ENCODE measurements at regions not wholly inside any gene's neighbourhood (a gene's known extent, or its start where the extent isn't known, plus 50 kb on each side); places are given as distances from the start of the nearest gene placed in this dataset.

DNA sequence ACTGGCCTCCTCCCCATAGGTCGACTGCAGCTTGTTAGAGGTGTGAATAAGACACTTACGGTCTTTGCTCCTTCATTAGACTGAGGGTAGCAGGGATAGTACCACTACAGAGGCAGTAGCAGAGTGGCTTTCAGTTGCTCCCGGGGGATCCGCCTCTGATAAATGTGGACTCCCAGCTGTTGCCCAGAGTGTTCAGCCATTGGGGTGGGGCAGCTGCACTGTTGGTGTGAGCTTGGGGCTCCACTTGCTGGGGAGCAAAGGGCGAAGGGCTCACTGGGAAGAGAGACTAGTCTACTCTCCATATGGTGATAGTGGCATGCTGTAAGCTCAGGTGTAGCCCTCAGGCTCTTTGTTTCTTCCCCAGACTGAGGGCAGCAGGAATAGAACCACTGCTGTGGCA lies 239.1 kb downstream of the LRRN1 start:
- TF ChIP-seq, protein P1, sequence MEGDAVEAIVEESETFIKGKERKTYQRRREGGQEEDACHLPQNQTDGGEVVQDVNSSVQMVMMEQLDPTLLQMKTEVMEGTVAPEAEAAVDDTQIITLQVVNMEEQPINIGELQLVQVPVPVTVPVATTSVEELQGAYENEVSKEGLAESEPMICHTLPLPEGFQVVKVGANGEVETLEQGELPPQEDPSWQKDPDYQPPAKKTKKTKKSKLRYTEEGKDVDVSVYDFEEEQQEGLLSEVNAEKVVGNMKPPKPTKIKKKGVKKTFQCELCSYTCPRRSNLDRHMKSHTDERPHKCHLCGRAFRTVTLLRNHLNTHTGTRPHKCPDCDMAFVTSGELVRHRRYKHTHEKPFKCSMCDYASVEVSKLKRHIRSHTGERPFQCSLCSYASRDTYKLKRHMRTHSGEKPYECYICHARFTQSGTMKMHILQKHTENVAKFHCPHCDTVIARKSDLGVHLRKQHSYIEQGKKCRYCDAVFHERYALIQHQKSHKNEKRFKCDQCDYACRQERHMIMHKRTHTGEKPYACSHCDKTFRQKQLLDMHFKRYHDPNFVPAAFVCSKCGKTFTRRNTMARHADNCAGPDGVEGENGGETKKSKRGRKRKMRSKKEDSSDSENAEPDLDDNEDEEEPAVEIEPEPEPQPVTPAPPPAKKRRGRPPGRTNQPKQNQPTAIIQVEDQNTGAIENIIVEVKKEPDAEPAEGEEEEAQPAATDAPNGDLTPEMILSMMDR (IDR thresholded peaks at IDR 0.05), result no peak
- TF ChIP-seq POLR2A (IDR thresholded peaks at IDR 0.05), result no peak
- no peak for TF ChIP-seq EP300 (IDR thresholded peaks at IDR 0.05)
- no peak for TF ChIP-seq POLR2AphosphoS5 (IDR thresholded peaks at IDR 0.05)
- Histone ChIP-seq H3K4me1 (no peaks in the 10 kb centered on the region), H3K27me3 (no peaks in the 10 kb centered on the region), H3K9me3 (no peaks in the 10 kb centered on the region), H3K27ac (no peak overlapping the region), H3K4me3 (no peak overlapping the region), H3K36me3 (no peaks in the 10 kb centered on the region)
- WGBS, 5 donors, result 56 to 91% (median 89%) methylated on average over 5 of the region's 5 CpGs
- intact Hi-C loops (cut with DNase I; ENCODE audit: low total_unique reads), result no loop called here
- no peak for DNase-seq

DNA sequence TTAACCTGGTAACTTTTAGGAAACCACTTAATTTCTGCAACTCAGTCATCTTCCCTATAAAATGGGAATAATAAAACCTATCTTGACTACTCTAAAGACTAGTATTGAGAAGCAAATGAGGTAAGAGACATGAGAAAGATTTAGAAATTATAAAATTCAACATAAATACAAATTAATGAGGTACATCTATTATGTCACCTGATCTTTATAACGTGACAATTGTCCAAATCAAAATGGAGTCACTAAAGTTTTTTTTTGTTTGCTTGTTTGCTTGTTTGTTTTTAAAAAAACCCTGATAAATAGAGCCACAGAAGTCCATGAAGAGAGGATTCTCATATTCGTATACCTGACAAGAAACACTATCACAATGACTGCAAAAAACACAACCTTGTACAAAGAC lies 242.8 kb downstream of the LRRN1 start:
- Histone ChIP-seq H3K4me1 (no peaks in the 10 kb centered on the region), H3K27me3 (no peaks in the 10 kb centered on the region), H3K4me3 (no peak overlapping the region), H3K9me3 (no peaks in the 10 kb centered on the region), H3K27ac (no peak overlapping the region), H3K36me3 (no peaks in the 10 kb centered on the region)
- 80 to 91% (median 90%) methylated on average over 2 of the region's 2 CpGs for WGBS, 5 donors
- no peak for DNase-seq
- intact Hi-C loops (cut with DNase I; ENCODE audit: low total_unique reads), result no loop called here
- TF ChIP-seq, protein P1 (IDR thresholded peaks at IDR 0.05), result no peak
- TF ChIP-seq POLR2A (IDR thresholded peaks at IDR 0.05) (no peak), EP300 (IDR thresholded peaks at IDR 0.05) (no peak), POLR2AphosphoS5 (IDR thresholded peaks at IDR 0.05) (no peak)

DNA sequence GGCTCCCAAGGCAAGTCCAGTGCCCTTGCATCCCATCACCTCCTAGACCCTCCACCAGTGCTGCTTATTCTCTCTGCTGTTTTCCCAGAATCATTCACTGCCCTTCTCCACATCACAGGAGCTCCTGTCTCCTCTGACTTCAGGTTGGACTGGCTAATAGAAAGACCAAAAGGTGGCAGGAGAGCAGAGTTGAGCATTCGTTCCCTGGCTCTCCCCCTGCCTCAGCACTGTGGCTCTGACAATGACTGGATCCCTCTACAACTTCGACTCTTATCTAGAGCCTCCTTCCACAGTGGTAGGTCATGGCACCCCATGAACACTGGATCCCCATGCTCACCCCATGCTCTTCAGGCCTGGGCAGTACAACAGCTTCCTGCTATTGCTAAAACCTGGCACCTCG lies 243.6 kb downstream of the LRRN1 start:
- 74 to 92% (median 82%) methylated on average over 3 of the region's 3 CpGs for WGBS, 5 donors

DNA sequence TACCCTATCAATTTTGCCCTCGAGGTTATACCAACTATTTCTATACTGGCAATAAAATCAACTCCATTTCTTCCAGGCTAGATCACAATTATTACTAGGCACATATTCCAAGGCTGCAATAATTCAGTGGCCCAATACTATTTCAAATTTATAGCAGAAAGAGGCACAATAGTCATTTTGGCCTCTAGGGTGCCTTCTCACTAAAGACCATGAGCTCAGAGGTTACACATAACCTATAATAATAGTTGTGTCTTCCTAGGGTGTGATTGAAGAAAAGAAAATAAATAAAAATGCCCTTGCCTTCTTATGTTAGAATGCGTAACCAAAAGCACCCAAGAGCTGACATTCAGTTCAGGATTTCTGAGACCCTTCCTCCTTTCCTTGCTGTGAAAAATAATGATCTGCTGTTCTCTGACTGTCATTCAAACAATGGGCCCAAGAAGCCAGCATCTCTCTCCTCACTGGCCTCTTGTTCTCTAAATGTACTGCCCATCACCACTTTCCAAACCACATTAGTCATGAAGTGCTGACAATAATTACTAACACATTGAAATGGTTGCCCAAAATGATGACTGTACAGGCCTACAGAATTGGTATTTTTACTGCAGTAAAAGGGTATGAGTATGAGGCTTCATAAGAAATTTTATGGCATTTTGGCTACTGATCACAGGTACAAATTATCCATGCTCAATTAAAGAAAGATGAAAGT lies 244.8 kb downstream of the LRRN1 start:
- DNase-seq, result no peak
- TF ChIP-seq, protein P1 (IDR thresholded peaks at IDR 0.05), result no peak
- no peak for TF ChIP-seq EP300 (IDR thresholded peaks at IDR 0.05)
- TF ChIP-seq POLR2AphosphoS5 (IDR thresholded peaks at IDR 0.05), result no peak
- no peak for TF ChIP-seq POLR2A (IDR thresholded peaks at IDR 0.05)
- Histone ChIP-seq H3K36me3 (no peaks in the 10 kb centered on the region), H3K4me1 (no peaks in the 10 kb centered on the region), H3K9me3 (no peaks in the 10 kb centered on the region), H3K27ac (no peak overlapping the region), H3K27me3 (no peaks in the 10 kb centered on the region), H3K4me3 (no peak overlapping the region)
- 67 to 94% (median 87%) methylated on average over 2 of the region's 2 CpGs for WGBS, 5 donors
- intact Hi-C loops (cut with DNase I; ENCODE audit: low total_unique reads), result no loop called here

More for the DNA sequence above, 243.6 kb downstream of the LRRN1 start:
- H3K36me3 ChIP-seq, result no peaks in the 10 kb centered on the region
- H3K4me3 ChIP-seq, result no peak overlapping the region
- no peaks in the 10 kb centered on the region for H3K9me3 ChIP-seq
- no peaks in the 10 kb centered on the region for H3K4me1 ChIP-seq
- no peak for TF ChIP-seq EP300 (IDR thresholded peaks at IDR 0.05)
- intact Hi-C loops (cut with DNase I; ENCODE audit: low total_unique reads), result no loop called here
- no peaks in the 10 kb centered on the region for H3K27me3 ChIP-seq
- H3K27ac ChIP-seq, result no peak overlapping the region
- no peak for DNase-seq

DNA sequence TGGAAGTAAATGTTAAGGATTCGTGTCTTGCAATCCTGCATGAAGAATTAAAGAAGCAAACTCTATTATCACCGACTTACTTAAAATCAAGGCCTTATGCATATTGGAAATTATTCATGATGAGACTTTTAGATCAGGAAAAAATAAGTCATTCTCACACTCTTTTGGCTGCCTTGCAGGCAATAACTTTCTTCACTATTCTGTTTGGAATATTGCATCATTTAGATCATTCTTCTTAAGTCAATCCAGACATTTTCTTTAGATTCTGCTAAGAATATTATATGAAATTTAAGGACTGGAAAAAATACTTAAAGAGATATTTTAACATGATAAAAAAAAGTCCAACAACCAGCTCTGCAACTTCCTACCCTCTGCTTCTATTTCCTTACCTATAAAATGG lies 245.4 kb downstream of the LRRN1 start:
- Histone ChIP-seq H3K27ac (no peak overlapping the region), H3K36me3 (no peaks in the 10 kb centered on the region), H3K27me3 (no peaks in the 10 kb centered on the region), H3K4me1 (no peaks in the 10 kb centered on the region), H3K9me3 (no peaks in the 10 kb centered on the region), H3K4me3 (no peak overlapping the region)
- no peak for TF ChIP-seq POLR2A (IDR thresholded peaks at IDR 0.05)
- TF ChIP-seq POLR2AphosphoS5 (IDR thresholded peaks at IDR 0.05), result no peak
- TF ChIP-seq EP300 (IDR thresholded peaks at IDR 0.05), result no peak
- TF ChIP-seq, protein P1 (IDR thresholded peaks at IDR 0.05), result no peak
- intact Hi-C loops (cut with DNase I; ENCODE audit: low total_unique reads), result no loop called here
- WGBS, 5 donors, result 81 to 93% (median 84%) methylated on average over 2 of the region's 2 CpGs
- no peak for DNase-seq
